ENCODE measurements at regions not wholly inside any gene's neighbourhood (a gene's known extent, or its start where the extent isn't known, plus 50 kb on each side); places are given as distances from the start of the nearest gene placed in this dataset.
A peak's percentile ranks its signal among the peaks of the same experiment; 100 is the strongest.
"Not testable (repeated sequence)": the region's sequence is repeated elsewhere in the genome, so short reads cannot be mapped to it uniquely, and the experiment has no call there.

DNA sequence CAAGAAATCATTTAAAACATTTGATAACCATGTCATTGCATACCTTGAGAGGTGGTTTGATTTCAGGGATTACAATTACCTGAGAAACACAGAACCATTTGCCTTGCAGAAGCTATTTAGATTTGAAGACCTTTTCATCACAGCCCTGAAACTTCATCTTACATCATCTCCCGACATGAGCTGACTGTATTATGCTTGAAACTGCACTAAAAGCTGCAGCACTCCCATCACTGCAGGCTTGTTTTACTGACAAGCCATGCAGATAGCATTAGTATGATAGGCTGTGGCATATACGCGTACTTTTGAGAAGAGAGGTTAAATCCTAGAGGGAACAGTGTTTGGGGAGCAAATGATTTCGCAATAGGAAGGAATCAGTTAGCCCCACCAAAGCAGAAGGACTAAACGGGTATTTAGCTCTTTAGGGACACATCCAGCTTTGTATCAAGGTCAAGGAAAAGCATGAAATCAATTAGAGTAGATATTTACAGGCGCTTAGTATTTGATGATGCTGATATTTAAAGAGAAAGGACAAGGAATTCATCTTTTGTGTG lies 133.2 kb upstream of the DIAPH2 start:
- no peaks in the 10 kb centered on the region for H3K4me1 Mint-ChIP-seq
- no peaks in the 10 kb centered on the region for H3K36me3 Mint-ChIP-seq (ENCODE audit: low read depth)
- TF ChIP-seq CTCF (IDR thresholded peaks at IDR 0.05; ENCODE audit: unreplicated experiment in 3 of 3), result no peak
- no peaks in the 10 kb centered on the region for H3K9me3 Mint-ChIP-seq
- H3K27me3 Mint-ChIP-seq (ENCODE audit: low read depth), result no peaks in the 10 kb centered on the region
- no peak overlapping the region for H3K4me3 Mint-ChIP-seq
- H3K27ac Mint-ChIP-seq, result no peak overlapping the region

- no peak overlapping the region for H3K4me3 Mint-ChIP-seq
- H3K36me3 Mint-ChIP-seq (ENCODE audit: low read depth), result no peaks in the 10 kb centered on the region
- H3K4me1 Mint-ChIP-seq, result peaks cover 5% of the 10 kb centered on the region
- TF ChIP-seq CTCF (IDR thresholded peaks at IDR 0.05; ENCODE audit: unreplicated experiment in 3 of 3), result no peak
- H3K27ac Mint-ChIP-seq, result peak overlapping the region; percentile 22 to 66 (median 22)
- H3K9me3 Mint-ChIP-seq, result no peaks in the 10 kb centered on the region
- H3K27me3 Mint-ChIP-seq (ENCODE audit: low read depth), result no peaks in the 10 kb centered on the region
These were observed 127.8 kb upstream of the DIAPH2 start for GRCh38 chrX:96556886-96557285.

DNA sequence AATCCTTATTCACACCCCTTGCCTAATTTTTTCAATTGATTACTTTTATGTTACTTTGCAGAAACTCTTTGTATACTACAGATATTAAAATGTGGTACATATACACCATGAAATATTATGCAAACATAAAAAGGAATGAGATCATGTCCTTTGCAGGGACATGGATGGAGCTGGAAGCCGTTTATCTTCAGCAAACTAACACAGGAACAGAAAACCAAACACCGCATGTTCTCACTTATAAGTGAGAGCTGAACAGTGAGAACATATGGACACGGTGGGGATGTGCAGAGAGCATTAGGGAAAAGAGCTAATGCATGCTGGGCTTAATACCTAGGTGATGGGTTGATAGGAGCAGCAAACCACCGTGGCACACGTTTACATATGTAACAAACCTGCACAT lies 123.5 kb upstream of the DIAPH2 start:
- H3K27me3 Mint-ChIP-seq (ENCODE audit: low read depth); H3K4me3 Mint-ChIP-seq; H3K9me3 Mint-ChIP-seq; H3K4me1 Mint-ChIP-seq; H3K27ac Mint-ChIP-seq; H3K36me3 Mint-ChIP-seq (ENCODE audit: low read depth): not testable (repeated sequence)

DNA sequence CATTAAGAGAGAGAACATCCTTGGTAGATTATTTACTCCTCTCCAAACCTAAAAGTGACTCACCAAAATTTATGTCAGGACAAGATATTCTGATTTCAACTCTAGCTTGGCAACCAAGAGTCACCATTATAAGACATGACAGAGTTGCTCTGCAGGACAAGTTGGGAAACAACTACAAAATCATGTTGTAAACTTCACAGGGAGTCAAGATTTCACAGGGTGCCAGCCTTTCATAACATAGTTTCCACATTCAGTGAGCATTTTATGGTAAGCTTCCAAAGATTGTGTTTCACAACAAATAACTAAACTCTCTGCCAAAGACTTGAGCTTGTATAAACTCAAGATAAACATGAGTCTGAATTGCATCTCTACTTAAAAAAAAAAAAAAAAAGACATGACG lies 121.0 kb upstream of the DIAPH2 start:
- Mint-ChIP-seq H3K36me3 (ENCODE audit: low read depth) (no peaks in the 10 kb centered on the region), H3K27me3 (ENCODE audit: low read depth) (no peaks in the 10 kb centered on the region), H3K27ac (no peak overlapping the region), H3K9me3 (no peaks in the 10 kb centered on the region), H3K4me1 (no peaks in the 10 kb centered on the region), H3K4me3 (no peak overlapping the region)
- TF ChIP-seq CTCF (IDR thresholded peaks at IDR 0.05; ENCODE audit: unreplicated experiment in 3 of 3), result no peak

GRCh38 chrX:96564595-96564994 lies 120.0 kb upstream of the DIAPH2 start:
- TF ChIP-seq CTCF (IDR thresholded peaks at IDR 0.05; ENCODE audit: unreplicated experiment in 3 of 3), result no peak
- Mint-ChIP-seq H3K27me3 (ENCODE audit: low read depth) (no peaks in the 10 kb centered on the region), H3K36me3 (ENCODE audit: low read depth) (no peaks in the 10 kb centered on the region), H3K4me1 (no peaks in the 10 kb centered on the region), H3K4me3 (no peak overlapping the region), H3K27ac (no peak overlapping the region), H3K9me3 (no peaks in the 10 kb centered on the region)

DNA sequence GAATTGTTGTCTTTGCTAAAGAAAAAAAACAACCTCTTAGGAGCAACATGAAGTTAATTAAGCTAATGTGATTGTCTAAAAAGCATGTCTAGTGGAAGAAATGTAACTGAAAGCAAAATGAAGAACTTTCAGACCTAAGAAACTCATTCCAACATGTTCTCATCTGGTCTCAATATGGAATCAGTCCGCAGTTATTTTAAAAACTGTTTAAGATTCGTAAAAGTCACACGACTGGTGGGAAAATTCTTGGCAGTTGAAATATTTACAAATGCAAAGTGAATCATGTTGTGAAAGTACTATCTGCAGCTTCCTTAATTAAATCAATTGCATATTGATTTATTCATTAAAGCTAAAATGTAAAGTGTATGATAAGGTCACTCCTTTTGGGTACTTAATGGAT lies 117.8 kb upstream of the DIAPH2 start:
- no peaks in the 10 kb centered on the region for H3K4me1 Mint-ChIP-seq
- TF ChIP-seq CTCF (IDR thresholded peaks at IDR 0.05; ENCODE audit: unreplicated experiment in 3 of 3), result no peak
- no peaks in the 10 kb centered on the region for H3K9me3 Mint-ChIP-seq
- no peaks in the 10 kb centered on the region for H3K27me3 Mint-ChIP-seq (ENCODE audit: low read depth)
- no peaks in the 10 kb centered on the region for H3K36me3 Mint-ChIP-seq (ENCODE audit: low read depth)
- H3K27ac Mint-ChIP-seq, result no peak overlapping the region
- H3K4me3 Mint-ChIP-seq, result no peak overlapping the region

Measured in nephron (organoid).